ENCODE measurements at regions not wholly inside any gene's neighbourhood (a gene's known extent, or its start where the extent isn't known, plus 50 kb on each side); places are given as distances from the start of the nearest gene placed in this dataset.

GRCh38 chr5:175121457-175121856 is 322.5 kb downstream of the DRD1 start:
- TF ChIP-seq POLR2A (IDR thresholded peaks at IDR 0.05; ENCODE audit: low read depth, low read length) (no peak), POLR2AphosphoS5 (IDR thresholded peaks at IDR 0.05; ENCODE audit: low read depth, low read length) (no peak)
